ENCODE measurements at regions not wholly inside any gene's neighbourhood (a gene's known extent, or its start where the extent isn't known, plus 50 kb on each side); places are given as distances from the start of the nearest gene placed in this dataset.

- H3K27me3 ChIP-seq (replicated peaks): no peaks in the 10 kb centered on the region
- TF ChIP-seq CTCF (IDR thresholded peaks at IDR 0.05; ENCODE audit: low read depth, low read length, missing control alignments): no peak
- H3K4me3 ChIP-seq (ENCODE audit: low read depth, low read length): no peak overlapping the region
- in situ Hi-C loops (cut with HindIII; ENCODE audit: low pct_ligation_motif_present, low sequenced_read_pairs): no loop called here
- DNase-seq: no peak
- H3K27ac ChIP-seq: no peak overlapping the region
- no peaks in the 10 kb centered on the region for H3K36me3 ChIP-seq (replicated peaks)
Measured at GRCh38 chr3:23644099-23644498, 161.7 kb upstream of the UBE2E1 start.

GRCh38 chr3:23644676-23645075 is 161.1 kb upstream of the UBE2E1 start:
- DNase-seq: no peak
- Histone ChIP-seq H3K4me3 (ENCODE audit: low read depth, low read length) (no peak overlapping the region), H3K27ac (no peak overlapping the region), H3K36me3 (replicated peaks) (no peaks in the 10 kb centered on the region), H3K27me3 (replicated peaks) (no peaks in the 10 kb centered on the region)
- TF ChIP-seq CTCF (IDR thresholded peaks at IDR 0.05; ENCODE audit: low read depth, low read length, missing control alignments): no peak
- in situ Hi-C loops (cut with HindIII; ENCODE audit: low pct_ligation_motif_present, low sequenced_read_pairs): no loop called here

GRCh38 chr3:23645533-23646183 is 160.1 kb upstream of the UBE2E1 start:
- DNase-seq: no peak
- no peak overlapping the region for H3K4me3 ChIP-seq (ENCODE audit: low read depth, low read length)
- H3K27me3 ChIP-seq (replicated peaks): no peaks in the 10 kb centered on the region
- no peaks in the 10 kb centered on the region for H3K36me3 ChIP-seq (replicated peaks)
- no peak overlapping the region for H3K27ac ChIP-seq
- TF ChIP-seq CTCF (IDR thresholded peaks at IDR 0.05; ENCODE audit: low read depth, low read length, missing control alignments): no peak
- in situ Hi-C loops (cut with HindIII; ENCODE audit: low pct_ligation_motif_present, low sequenced_read_pairs): no loop called here

DNA sequence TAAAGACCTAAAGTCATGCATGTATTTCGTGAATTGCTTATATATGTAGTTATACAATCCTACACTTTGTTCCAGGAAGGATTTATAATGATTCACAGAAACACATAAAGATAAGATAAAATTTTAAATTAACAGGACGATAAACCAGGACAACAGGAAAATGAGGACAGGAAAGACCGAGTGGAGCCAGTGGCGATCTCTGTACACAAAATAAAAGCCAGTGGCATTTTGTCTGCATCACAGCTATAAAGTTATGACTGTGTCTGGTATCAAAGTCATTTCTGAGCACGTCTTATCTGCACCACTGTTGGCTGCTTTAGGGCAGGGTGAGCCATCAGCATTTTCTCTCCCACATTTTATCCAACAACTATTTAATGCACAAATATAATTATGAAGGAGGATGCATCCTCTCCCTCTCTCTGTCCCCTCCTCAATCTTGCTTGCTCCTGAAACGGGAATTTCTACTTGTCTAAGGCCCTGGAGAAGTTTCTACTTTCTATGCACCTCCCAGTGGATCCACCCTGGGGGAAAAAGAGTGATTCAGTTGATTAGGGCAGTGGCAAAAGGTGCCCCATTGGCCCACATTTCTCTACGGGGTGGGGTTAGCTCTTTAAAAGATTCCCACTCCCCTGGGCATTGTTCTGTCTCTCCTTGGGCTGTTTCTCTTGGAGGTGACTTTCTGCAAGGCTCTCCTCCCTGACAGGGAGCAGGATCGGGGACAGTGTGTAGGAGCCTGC is 159.4 kb upstream of the UBE2E1 start:
- H3K4me3 ChIP-seq (ENCODE audit: low read depth, low read length): no peak overlapping the region

GRCh38 chr3:23647706-23648258 is 158.0 kb upstream of the UBE2E1 start:
- Histone ChIP-seq H3K36me3 (replicated peaks) (no peaks in the 10 kb centered on the region), H3K27ac (no peak overlapping the region), H3K4me3 (ENCODE audit: low read depth, low read length) (no peak overlapping the region), H3K27me3 (replicated peaks) (no peaks in the 10 kb centered on the region)
- in situ Hi-C loops (cut with HindIII; ENCODE audit: low pct_ligation_motif_present, low sequenced_read_pairs): no loop called here
- no peak for TF ChIP-seq CTCF (IDR thresholded peaks at IDR 0.05; ENCODE audit: low read depth, low read length, missing control alignments)
- no peak for DNase-seq

More for the DNA sequence above, 159.4 kb upstream of the UBE2E1 start:
- Histone ChIP-seq H3K36me3 (replicated peaks) (no peaks in the 10 kb centered on the region), H3K27ac (no peak overlapping the region), H3K27me3 (replicated peaks) (no peaks in the 10 kb centered on the region)
- no peak for TF ChIP-seq CTCF (IDR thresholded peaks at IDR 0.05; ENCODE audit: low read depth, low read length, missing control alignments)
- in situ Hi-C loops (cut with HindIII; ENCODE audit: low pct_ligation_motif_present, low sequenced_read_pairs): no loop called here
- no peak for DNase-seq

All from brain microvascular endothelial cell (primary cell).